Kidney tubule cell (primary cell): ENCODE measurements at regions not wholly inside any gene's neighbourhood (a gene's known extent, or its start where the extent isn't known, plus 50 kb on each side); places are given as distances from the start of the nearest gene placed in this dataset.
"Not testable (repeated sequence)": the region's sequence is repeated elsewhere in the genome, so short reads cannot be mapped to it uniquely, and the experiment has no call there.

Experiments used
- DNase-seq: peaks from one replicate; pipeline ENCODE4 v3.0.0-alpha.2; 2018; ENCODE audit warnings: low spot score

DNA sequence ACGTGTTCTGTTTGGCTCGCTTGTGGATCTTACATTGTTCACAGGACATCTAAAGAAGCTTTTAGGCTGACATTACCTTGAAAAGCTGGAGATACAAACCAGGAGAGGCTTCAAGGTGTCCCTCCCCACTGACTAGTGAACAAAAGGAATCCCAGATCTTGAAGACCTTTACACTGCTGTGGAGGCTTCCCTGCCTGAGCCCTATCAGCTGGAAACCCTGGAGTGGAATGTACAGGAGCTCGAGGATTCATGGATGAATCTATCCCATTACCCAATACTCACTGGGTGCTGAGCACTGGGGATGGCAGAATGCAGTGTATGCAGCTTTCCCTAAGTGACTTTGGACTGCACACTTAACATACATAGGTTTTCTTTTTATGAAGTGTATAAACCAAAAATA, 82.3 kb upstream of the MFGE8 start:
- no peak for DNase-seq

DNA sequence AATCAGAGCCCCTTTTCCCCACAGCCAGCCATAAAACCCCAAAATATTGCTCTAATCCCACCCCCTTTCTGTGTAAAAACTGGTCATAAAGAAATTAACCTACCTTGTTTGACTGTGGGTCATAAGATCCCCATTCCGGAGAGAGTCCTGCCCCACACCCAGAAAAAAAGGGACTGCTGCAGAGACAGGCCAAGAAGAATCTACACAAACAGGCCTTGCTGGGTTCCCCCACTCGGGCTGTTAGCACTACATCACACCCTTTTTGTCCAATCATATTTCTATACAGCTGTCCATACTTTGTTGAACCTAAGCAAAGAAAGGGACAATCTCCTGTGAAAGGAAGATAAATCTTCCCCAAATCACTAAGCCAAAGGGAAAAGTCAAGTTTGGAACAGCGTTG, 84.4 kb upstream of the MFGE8 start:
- DNase-seq: no peak

DNA sequence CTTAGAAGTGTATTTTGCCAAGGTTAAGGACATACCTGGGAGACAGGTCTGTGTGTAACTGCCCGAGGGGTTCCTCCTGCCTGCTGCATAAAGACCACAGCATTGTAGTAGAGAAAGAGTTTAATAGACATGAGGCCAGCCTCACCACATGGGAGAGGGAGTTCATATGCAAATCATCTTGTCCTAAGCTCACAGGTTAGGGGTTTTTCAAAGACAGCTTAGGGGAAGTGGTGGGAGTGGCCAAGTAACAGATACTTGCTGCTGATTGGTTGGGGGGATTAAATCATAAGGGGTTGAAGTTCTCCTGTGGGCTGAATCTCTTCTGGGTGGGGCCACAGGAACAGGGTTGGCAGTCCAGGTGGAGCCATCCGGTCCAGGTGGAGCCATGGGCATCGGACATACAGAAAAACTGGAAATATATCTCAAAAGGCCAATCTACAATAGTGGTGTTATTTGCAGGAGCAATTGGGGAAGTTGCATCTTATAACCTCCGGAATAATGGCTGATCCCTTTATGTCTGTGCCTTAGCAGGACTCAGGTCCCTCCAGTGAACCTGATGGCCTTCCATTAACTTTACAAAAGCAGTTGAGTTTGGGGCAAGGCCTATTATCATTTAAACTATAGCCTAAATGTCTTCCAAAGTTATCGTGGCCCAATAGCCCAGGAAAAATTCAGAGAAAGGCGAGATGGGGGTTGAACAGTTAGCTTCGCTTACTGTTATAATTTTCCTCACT, 86.0 kb upstream of the MFGE8 start:
- DNase-seq: no peak

DNA sequence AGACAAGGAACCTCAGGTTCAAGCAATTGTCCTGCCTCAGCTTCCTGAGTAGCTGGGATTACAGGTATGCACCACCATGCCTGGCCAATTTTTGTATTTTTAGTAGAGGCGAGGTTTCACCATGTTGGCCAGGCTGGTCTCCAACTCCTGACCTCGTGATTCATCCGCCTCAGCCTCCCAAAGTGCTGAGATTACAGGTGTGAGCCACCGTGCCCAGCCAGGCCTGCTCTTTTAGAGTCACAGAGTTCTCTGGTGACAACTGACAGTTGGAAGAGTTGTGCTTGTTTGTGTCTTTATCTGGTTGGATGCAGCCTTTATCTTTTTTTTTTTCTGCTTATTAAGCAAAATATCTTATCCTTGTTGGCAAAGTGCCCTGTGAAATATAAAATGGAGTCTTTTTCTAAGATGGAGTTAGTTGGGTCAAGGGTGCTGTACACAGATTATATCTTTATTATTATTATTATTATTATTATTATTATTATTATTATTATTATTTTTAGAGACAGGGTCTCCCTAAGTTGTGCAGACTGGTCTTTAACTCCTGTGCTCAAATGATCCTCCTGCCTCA, 86.5 kb upstream of the ABHD2 start:
- DNase-seq: not testable (repeated sequence)

DNA sequence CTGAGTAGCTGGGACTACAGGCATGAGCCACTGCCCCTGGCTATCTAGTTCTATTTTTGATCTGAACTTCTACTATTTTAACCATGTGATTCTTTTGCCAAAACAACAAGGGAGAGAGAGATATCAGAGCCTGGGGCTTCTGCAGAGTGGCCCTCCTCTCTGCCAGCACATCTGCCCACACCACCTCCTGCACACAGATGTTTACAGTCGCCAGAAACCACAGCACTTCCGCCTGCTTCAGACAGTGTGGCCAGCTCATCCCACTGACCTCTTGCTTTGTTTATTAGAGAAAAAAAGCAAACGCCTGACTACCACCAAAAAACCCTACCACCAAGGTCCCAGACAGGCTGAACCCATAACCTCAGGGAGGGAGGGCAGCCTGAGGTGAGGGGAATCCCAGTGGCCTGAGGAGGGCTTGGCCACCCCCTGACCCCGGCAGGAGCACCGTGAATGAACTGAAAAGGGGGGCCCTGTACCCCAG, 85.9 kb upstream of the ABHD2 start:
- DNase-seq: peak; percentile 26

DNA sequence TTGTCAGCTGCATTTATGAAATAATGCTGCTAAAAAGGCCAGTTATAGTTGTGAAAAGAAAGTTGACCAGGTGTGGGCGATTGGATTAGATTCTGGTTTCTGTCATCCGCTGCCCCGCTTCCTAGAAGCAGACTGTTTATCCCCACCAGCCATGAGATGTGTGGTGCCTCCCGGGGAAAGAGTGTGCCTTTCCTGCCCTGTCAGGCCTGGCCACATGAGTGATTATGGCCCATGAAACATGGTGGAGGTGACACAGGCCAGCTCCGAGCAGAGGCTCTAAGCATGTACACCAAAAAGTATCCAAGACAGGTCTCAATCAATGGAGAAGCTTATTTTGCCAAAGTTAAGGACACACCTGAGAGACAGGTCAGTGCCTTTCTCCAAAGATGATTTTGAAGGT, 85.4 kb upstream of the ABHD2 start:
- DNase-seq: no peak

DNA sequence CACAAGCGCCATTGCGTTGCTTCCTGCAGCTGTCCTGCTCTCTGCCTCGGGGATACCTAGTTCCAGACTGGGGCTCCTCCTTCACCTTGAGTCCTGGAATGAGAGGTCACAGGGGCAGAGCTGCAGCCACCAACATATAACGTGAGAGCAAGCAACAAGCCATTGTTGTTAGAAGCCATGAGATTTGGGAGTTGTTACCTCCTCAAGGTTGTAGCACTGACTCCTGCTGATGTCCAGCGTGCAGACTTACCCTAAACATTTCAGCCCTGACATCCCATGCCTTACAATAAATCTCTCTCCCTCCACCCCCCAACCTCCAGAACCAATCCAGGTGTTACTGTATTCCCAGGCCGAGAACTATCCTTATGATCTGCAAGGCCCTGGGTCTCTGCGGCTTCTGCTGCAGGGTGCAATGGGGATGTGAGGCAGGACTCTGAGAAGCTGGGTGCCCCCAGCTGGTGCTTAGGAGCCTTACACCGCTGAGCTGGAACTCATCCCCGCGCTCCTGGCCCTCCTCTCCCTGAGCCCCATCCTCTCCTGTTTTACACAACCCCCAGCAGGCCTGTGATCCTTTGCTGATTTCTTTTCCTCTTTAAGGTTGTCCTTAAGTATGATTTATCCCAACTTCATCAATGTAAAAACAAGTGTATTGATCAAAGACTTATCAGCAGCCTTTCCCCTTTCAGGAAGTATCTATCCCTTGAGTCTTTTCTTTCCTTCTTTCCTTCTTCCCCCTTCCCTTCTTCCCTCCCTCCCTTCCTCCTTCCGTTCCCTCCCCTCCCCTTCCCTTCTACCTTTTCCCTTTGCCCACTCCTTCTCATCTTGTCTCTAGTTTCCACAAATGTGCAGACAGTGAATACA, 84.2 kb upstream of the ABHD2 start:
- peak; percentile 36 for DNase-seq

DNA sequence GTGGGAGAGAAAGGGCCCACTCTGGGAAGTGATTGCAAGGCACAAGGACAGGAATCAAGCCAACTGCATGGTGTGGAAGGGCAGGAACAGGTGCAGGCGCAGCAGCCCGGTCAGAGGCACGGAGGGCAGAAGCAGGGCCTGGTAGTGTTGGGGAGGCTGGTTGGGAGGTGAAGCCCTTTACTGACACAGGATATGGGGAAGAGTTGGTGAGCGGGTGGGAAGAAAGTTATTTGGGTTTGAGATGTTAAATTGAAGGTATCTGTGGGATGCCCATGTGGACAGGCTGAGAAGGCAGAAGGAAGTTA, 83.6 kb upstream of the ABHD2 start:
- no peak for DNase-seq

DNA sequence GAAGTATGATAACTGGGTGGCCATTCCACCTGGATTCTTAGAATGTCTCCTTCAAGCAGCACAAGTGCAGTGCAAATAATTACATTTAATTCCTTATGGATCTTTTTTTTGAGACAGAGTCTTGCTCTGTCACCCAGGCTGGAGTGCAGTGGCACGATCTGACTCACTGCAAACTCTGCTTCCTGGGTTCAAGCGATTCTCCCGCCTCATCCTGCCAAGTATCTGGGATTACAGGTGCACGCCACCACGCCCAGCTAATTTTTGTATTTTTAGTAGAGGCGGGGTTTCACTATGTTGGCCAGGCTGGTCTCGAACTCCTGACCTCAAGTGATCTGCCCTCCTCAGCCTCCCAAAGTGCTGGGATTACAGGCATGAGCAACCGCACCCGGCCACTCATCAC, 80.7 kb upstream of the ABHD2 start:
- DNase-seq: not testable (repeated sequence)

DNA sequence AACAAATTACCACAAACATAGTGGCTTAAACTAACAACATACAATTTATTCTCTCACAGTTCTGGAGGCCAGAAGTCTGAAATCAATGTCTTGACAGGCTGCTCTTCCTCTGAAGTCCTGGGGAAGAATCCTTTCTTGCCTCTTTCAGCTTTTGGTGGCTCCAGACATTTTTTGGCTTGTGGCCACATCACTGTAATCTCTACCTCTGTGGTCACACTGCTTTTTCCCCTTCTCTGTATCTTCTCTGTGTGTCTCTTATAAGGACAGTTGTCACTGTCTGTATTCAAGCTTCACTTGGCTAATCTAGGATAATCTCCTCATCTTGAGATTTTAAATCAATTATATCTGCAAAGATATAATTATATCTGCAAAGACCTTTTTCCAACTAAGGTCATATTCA, 80.3 kb upstream of the ABHD2 start:
- DNase-seq: no peak

DNA sequence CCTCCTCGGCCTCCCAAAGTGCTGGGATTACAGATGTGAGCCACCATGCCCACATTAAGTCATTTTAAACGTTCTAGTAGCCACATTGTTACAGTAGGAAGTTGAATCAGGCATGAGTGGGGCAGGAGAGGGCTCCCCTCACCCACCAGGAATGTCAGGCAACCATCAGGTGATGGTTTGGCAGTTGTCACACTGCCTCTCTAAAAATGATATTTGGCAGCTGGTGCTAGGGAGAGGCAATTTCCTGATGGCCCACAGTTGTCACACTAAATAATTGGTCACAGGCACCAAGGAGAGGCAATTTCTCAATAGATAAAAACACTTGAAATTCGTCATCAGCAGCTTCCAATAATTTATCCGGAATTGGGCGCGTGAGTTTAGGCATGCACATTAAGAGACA, 79.2 kb upstream of the ABHD2 start:
- DNase-seq: no peak

DNA sequence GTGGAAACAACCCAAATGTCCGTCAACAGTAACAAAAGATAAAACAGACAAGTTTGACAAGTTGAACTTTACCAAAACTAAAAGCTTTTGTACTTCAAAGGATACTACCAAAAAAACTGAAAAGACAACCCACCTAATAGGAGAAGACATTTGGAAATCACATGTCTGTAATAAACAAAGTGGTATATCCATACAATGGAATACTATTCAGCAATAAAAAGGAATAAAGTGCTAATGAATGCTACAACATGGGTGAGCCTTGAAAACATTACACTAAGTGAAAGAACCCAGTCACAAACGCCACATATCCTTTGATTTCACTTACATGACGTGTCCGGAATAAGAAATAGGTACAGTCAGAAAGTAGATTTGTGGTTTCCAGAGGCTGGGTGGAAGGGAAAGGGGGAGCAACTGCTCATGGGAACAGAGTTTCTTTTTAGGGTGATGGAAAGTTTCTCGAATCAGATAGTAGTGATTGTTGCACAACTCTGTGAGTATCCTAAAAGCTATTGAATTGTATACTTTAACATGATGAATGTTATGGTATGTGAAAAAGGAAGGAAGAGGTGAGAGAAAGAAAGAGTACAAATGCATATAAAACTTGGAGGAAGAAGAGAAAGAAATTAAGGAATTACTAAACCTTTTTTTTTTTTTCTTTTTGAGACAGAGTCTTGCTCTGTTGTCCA, 72.7 kb upstream of the ABHD2 start:
- no peak for DNase-seq

DNA sequence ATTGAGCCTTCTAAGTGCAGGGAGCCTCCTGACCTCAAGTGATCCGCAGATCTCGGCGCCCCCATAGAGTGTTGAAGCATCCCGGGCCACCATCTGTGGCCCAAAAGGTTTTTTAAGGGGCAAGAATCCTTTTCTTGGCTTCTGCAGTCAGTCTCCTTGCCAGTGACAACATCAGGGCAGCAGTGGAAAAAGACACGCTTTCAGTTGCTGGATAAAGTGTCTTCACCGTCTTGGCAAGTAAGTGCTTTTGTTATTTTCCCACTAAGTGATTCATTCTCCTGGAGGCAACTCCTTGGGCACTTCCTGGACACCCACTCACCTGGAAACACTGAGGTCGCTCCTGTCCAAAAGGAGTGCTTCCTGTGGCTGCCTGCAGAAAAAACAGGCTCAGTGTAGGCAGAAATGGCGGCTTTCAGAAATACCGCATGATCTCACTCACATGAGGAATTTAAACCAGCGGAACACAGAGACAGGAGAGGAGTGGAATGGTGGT, 71.7 kb upstream of the ABHD2 start:
- DNase-seq: peak; percentile 91

DNA sequence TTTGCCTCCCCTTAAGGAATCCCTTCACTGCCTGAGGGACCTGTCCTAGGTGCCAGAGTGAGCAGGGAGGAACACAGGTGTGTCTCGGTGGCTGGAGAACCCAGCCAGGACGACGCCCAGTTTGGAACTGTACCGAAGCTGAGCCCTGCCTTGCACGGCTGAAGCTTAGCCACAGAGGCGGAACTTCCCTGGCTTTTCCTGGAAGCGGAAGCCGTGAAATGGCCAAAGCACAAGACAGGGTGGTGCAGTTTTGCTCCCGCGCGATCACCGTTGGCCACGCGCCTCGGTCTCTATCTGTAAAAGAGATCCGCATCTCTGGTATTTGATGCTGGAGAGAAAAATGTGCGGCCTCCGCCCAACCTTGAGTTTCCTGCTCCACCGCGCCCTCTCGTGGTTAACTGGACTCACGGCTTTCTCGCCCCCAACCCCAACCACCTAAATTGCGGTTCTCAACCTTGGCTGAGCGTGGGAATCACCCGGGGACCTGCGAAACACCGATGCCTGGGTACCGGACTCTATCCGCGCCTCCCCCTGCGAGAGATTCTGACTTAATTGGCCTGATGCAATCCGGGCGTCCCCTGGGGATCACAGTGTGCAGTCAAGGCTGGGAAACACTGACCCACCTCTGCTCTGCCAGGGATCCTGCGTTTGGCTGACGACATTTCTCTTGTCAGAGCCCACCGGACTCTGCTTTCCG, 70.7 kb upstream of the ABHD2 start:
- peak; percentile 74 for DNase-seq

DNA sequence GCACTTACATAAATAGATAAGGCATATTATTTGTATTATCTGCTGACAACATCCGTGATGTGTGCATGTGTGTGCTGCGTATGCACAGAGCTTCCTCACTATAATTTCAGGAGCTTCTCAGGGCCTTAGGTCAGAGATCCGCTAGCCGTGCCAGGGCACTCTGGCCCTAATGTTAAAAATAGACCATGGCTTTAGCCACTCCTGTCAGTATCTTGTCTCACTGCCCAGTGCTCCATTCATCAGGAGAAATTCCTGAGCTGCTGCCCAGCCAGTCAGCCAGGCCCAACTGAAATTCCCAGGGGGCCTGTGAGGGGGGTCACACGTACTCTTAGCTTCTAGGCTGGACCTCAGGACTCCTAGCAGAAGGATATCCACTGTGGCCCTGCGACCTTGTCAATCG, 70.0 kb upstream of the ABHD2 start:
- DNase-seq: no peak

DNA sequence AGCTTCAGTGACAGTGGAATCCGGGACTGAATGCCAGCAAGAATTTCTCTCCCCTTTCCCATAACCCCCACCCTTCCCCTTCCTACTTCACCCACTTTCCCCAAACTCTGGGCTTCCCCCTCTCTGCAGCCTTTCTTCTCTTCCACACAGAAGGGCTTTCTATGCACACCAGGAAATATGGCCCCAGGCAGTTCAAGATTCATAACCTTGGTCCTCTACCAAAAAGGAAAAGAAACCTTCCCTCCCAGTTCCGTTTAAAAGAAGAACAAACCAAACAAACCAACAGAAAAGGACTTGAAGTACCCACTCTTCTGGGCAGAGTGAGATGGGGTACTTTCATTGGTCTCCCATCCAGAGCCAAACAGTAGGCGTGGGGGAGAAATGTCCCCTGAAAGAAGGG, 68.8 kb upstream of the ABHD2 start:
- no peak for DNase-seq

DNA sequence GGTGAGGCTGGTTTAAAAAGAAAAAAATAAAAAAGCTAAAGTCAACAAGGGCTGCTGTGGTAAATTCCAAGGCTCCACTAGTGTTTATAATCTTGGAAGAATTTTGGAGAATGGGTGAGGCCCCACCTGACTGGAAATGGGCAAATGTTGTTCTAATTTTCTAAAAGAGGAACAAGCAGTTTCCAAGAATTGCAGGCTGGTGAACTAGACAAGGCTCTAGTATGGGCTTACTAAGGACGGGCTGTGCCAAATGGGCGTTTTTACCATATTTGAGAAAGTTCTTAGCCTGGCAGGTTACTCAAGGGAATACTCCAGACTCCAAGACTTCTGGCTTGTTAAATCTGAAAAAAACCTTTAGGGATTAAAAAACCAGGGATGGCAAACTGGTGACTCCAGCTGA, 67.0 kb upstream of the ABHD2 start:
- no peak for DNase-seq

DNA sequence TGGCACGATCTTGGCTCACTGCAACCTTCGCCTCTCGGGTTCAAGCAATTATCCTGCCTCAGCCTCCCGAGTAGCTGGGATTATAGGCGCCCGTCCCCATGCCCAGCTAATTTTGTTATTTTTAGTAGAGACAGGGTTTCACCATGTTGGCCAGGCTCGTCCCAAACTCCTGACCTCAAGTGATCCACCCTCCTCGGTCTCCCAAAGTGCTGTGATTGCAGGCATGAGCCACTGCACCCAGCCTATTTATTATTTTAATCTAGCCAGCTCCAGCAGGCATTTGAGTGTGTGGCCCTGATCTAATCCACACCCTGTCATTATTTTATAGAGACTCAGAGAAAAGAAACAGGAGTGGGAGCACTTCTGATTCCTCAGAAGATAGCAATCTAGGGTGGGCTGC, 66.4 kb upstream of the ABHD2 start:
- not testable (repeated sequence) for DNase-seq

DNA sequence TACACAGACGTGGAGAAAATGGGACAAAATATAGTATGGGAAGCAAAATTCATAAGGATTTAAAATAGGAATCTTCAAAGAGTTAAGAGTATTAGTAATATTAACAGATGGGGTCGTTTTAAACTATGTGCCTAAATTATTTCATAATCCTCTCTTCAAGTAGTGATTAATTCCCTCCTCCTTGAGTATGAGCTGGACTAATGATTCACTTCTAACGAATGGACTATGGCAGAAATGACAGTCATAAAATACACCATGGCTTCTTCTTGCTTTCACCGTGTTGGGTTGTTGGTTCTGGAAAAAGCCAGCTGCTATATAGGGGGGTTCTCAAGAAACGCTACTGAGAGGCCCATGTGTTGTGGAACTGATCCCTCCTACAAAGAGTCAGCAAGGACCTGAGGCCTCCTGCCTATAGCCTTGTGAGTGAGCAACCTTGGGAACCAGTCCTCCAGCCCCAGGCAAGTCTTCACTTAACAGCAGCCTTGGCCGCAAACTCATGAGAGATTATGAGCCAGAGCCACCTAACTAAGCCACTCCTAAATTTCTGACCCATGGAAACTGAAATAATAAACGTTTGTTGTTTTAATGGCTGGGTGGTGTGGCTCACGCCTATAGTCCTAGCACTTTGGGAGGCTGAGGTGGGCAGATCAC, 64.8 kb upstream of the ABHD2 start:
- DNase-seq: no peak

DNA sequence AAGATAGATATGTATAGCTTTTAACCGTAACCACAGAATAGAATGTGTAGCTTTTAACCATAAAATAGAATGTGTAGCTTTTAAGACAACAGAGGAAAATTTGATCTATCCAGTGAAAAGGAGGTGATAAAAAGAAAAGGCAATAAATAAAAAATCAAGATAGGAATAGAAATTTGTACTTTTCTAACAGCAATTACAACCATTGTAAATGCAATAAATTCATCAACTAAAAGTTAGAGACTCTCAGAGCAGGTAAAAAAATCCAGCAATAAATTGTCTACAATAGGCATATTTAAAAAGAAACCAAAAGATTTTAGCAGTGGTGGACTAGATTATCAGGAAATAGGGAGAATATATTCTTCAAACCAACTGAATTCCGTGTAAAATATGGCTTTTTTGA, 63.8 kb upstream of the ABHD2 start:
- DNase-seq: no peak

DNA sequence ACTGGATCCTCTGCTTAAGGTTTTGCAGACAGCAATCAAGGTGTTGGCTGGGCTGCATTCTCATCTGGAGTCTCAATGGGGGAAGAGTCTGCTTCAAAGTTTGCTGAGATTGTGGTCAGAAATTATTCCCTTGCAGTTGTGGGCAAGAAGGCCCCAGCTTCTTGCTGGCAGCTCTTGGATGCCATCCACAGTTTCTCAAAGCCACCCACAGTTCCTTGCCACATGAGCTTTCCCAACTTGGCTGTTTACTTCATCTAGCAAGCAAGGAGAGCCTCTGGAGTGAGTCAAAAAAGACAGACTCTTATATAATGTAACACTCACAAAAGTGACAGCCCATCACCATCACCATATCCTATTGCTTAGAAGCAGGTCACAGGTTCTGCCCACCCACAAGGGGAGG, 62.1 kb upstream of the ABHD2 start:
- DNase-seq: no peak
